Activated T-cell treated with anti-CD3 and anti-CD28 coated beads, Interleukin-2, amount 50 U/mL, for 24 hours (primary cell): ENCODE measurements at regions not wholly inside any gene's neighbourhood (a gene's known extent, or its start where the extent isn't known, plus 50 kb on each side); places are given as distances from the start of the nearest gene placed in this dataset.

ENCODE experiments used
- DNase-seq: peaks from one replicate; pipeline ENCODE4 v3.0.0-alpha.2; 2020
- H3K27ac Mint-ChIP-seq: 2 replicates; pipeline ENCODE4 v1.8.0; 2020; ENCODE audit warnings: mild to moderate bottlenecking, mixed read lengths
- H3K27me3 Mint-ChIP-seq: 2 replicates; pipeline ENCODE4 v1.8.0; 2020; ENCODE audit warnings: mixed read lengths
- H3K36me3 Mint-ChIP-seq: 2 replicates; pipeline ENCODE4 v1.8.0; 2020; ENCODE audit warnings: low read depth, mixed read lengths
- H3K4me1 Mint-ChIP-seq: 2 replicates; pipeline ENCODE4 v1.8.0; 2020; ENCODE audit warnings: low read depth, mixed read lengths
- H3K4me3 Mint-ChIP-seq: 2 replicates; pipeline ENCODE4 v1.8.0; 2020; ENCODE audit warnings: mild to moderate bottlenecking, moderate library complexity, mixed read lengths
- H3K9me3 Mint-ChIP-seq: 2 replicates; pipeline ENCODE4 v1.8.0; 2020; ENCODE audit warnings: mixed read lengths

DNA sequence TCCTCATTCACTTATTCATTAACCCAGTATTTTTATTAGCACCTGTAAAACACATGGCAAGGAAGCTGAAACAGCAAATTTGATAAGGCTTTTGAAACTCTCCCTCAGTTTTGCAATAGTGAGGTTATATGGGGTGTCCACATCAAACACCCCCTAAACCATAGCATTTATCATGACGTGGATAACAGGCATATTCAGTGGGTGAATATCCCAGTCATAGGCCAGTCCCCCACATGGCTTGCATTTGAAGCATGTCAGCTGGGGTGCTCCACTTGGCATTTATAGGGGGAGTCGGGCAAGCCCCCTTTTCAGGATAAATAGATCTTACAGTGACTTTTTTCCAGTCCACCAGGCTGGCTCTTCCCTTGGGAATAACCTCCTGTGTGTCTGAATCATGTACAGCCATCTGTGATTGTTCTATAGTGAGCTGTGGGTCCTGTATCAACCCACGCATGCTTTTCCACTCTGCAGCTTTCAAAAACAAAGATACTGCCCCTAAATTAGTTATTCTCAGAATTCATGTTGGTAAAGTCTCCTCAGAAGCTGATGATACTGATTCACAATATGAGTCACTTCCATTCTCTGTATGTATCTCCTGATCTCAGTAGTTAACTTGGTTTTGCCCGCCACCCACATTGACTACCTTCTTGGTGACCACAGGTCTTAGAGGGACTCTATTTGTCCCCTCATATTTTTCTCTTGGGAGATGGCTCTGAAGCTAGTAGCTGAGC, 84.4 kb upstream of the SPIN1 start:
- H3K4me1 Mint-ChIP-seq: peaks cover 34% of the 10 kb centered on the region
- peak overlapping the region; percentile 78 for H3K27ac Mint-ChIP-seq
- peak overlapping the region; percentile 36 for H3K4me3 Mint-ChIP-seq
- H3K9me3 Mint-ChIP-seq: peaks cover 4% of the 10 kb centered on the region
- peaks cover 19% of the 10 kb centered on the region for H3K27me3 Mint-ChIP-seq
- DNase-seq: peak; percentile 55
- H3K36me3 Mint-ChIP-seq: no peaks in the 10 kb centered on the region

DNA sequence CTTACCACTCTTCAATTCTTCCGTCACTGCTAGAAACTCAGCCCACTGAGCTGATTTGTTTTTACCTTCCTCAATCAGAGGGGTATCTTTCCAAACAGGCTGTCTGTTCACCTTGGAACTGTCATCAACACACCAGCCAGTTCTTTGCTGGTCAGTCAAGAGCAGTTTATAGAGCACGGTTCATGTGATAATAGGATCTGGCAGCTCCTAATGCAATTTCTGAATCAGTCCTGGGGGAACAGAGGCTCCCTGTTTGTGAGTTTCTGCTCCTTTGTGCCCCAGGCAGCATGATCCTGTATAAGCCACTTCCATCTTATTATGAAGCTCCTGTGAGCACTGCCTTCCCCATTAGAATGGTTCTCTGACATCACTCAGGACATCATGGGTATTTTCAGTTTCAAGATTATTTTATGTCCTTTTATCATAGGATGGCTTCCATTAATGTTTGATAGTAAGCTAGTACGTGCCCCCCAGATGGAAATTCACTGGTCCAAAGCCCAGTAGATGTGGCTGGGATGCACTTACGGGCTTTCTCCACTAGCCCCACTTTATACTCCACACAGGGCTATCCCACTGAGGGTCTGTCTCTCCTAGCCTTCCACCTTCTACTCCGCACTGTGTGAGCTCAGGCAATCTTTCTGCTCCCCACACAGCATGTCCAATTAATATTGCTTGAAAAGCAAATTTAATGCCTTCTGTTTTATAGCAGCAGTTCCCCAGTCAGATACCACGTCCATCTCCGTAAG, 85.5 kb upstream of the SPIN1 start:
- Mint-ChIP-seq H3K4me3 (no peak overlapping the region), H3K27me3 (peaks cover 15% of the 10 kb centered on the region), H3K4me1 (peaks cover 34% of the 10 kb centered on the region), H3K9me3 (peaks cover 4% of the 10 kb centered on the region), H3K27ac (no peak overlapping the region), H3K36me3 (no peaks in the 10 kb centered on the region)
- DNase-seq: peak; percentile 26

DNA sequence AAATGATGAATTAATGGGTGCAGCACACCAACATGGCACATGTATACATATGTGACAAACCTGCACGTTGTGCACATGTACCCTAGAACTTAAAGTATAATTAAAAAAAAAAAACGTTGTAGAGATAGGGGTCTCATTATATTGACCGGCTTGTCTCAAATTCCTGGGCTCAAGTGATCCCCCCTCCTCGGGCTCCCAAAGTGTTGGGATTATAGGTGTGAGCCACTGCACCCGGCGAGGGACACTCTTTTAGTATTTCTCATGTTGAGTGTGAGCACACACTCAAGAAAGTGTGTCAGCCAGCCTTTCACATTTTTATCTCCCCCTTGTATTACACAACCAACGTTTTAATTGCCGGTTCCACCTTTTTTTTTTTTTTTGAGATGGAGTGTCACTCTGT, 87.7 kb upstream of the SPIN1 start:
- Mint-ChIP-seq H3K27ac (no peak overlapping the region), H3K4me1 (peaks cover 31% of the 10 kb centered on the region), H3K27me3 (peaks cover 7% of the 10 kb centered on the region), H3K36me3 (no peaks in the 10 kb centered on the region), H3K4me3 (no peak overlapping the region), H3K9me3 (peaks cover 4% of the 10 kb centered on the region)
- DNase-seq: no peak

DNA sequence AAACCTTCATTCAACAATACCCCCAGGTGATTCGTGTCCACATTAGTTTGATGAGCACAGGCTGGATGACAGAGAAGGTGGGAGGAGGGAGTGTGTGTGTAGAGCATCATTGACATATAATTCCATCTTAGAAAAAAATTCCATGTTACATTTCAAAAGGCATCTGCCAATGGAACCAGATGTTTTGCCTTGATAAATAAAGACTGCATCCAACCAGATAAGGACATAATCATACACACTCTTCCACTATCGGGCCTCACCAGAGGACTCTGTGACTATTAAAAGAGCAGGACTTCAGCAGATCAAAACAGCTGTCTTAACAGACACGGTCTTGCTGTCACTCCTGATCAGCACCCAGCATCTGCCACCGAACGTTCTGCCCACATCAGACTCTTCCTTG, 96.4 kb upstream of the SPIN1 start:
- no peaks in the 10 kb centered on the region for H3K9me3 Mint-ChIP-seq
- H3K4me3 Mint-ChIP-seq: no peak overlapping the region
- no peaks in the 10 kb centered on the region for H3K36me3 Mint-ChIP-seq
- H3K4me1 Mint-ChIP-seq: no peaks in the 10 kb centered on the region
- H3K27ac Mint-ChIP-seq: no peak overlapping the region
- no peaks in the 10 kb centered on the region for H3K27me3 Mint-ChIP-seq
- no peak for DNase-seq

DNA sequence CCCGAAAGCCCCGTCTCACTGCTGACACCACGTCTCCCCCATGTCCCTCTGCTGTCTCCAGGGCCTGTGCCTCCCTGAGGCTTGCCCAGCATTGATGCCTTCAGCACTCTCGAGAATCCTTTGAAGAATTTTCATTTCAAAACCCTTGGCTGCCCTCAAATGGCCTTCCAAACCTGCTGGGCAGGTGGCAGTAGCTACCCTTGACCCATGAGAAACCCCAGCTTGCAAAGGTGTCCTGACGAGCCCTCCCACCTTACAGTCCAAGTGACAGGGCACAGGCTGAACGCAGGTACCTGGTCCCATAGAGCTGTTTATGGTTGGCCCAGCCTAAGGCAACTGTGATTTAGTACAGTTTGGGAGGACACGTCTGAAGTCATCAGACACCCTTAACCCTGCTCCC, 97.2 kb upstream of the SPIN1 start:
- no peaks in the 10 kb centered on the region for H3K4me1 Mint-ChIP-seq
- H3K4me3 Mint-ChIP-seq: no peak overlapping the region
- no peak for DNase-seq
- no peaks in the 10 kb centered on the region for H3K9me3 Mint-ChIP-seq
- H3K27me3 Mint-ChIP-seq: no peaks in the 10 kb centered on the region
- H3K36me3 Mint-ChIP-seq: no peaks in the 10 kb centered on the region
- no peak overlapping the region for H3K27ac Mint-ChIP-seq

DNA sequence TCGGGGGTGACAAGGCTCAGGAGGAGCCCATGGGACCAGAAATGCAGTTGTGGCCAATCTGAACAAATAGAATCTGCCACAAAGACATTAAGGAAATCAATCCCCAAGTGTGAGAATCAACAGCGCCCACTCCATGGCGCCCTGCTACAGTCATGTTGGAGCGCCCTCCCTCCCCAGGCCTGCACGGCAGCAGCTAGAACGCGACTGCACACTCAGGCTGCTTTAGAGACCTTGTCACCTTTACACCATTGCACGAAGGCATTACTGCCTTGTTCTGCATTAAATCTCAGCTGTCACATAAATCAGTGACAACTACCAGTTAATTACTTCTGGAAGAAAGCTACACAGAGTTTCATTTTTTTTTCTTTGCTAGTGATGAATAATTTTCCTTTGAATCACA, 98.7 kb upstream of the SPIN1 start:
- Mint-ChIP-seq H3K27me3 (no peaks in the 10 kb centered on the region), H3K36me3 (no peaks in the 10 kb centered on the region), H3K4me1 (no peaks in the 10 kb centered on the region), H3K4me3 (no peak overlapping the region), H3K27ac (no peak overlapping the region), H3K9me3 (peaks cover 11% of the 10 kb centered on the region)
- no peak for DNase-seq

DNA sequence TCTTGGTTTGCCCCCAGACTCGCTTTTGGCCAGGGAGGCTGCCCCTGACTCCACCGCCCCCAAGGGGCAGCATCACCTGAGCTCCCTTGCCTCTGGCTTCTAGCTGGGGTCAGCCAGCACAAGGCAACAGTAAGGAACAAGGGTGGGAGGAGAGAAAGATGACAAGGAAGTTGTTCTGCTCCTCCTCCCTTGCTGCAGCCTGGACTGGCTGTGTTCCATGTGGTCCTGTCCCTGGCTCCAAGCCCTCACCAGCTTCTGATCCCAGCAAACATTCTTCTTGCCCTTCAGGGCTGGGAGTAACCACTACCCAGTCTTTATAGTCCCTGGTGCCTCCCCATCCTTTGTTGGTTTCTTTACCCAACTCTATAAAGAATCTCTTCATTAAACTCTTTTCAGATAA, 100.3 kb upstream of the SPIN1 start:
- Mint-ChIP-seq H3K4me3 (no peak overlapping the region), H3K4me1 (no peaks in the 10 kb centered on the region), H3K36me3 (peaks cover 6% of the 10 kb centered on the region), H3K9me3 (peaks cover 18% of the 10 kb centered on the region), H3K27ac (no peak overlapping the region), H3K27me3 (no peaks in the 10 kb centered on the region)
- no peak for DNase-seq

DNA sequence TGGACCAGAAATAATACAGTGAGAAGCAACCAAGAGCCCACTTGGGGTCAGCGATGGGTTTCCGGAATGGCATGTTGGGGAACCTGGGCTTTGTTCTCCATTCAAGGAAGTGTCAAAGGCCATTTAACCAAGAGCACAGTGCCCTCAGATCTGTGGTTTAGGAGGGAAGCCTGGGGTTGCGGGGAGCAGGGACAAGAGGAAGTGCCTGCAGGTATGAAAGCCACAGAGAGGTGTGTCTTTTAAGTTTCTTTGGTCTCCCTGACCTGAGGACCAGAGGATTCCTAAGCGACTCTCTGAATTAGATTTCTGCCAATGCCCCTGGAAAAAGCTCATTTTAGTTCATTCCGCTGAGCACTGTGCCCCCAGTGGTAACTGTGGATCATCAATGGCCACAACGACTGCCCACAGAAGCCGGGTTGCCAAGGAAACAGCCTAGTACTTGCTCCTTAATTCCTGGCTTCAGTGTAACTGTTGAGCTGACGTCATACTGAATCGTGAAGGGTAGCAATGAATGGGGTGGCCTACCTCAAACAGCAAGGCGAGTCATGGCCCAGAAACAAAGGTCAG, 107.3 kb upstream of the SPIN1 start:
- Mint-ChIP-seq H3K4me3 (no peak overlapping the region), H3K9me3 (peaks cover 18% of the 10 kb centered on the region), H3K27me3 (peaks cover 3% of the 10 kb centered on the region), H3K4me1 (peaks cover 23% of the 10 kb centered on the region), H3K27ac (no peak overlapping the region), H3K36me3 (peaks cover 6% of the 10 kb centered on the region)
- no peak for DNase-seq

DNA sequence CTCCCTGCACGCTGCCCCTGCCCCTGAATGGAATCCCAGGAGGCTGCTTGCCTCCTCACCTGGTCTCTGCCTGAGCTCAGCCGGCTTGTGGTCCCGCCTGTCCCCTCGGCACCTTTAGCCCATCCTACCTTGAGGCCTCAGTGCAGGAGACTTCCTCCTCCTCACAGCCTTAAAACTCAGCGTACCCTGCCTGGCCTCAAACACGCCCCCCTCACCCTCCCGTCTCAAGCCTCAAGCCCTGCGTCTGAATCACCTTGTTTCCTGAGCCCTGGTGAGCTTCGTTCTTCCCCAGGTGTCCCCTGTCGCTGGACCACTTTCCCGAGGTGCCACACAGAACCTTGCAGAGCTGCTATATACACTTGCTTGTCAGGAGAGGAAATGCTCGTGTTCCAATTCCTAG, 110.2 kb upstream of the SPIN1 start:
- Mint-ChIP-seq H3K4me1 (peaks cover 24% of the 10 kb centered on the region), H3K27ac (no peak overlapping the region), H3K36me3 (no peaks in the 10 kb centered on the region), H3K4me3 (no peak overlapping the region), H3K9me3 (peaks cover under 1% of the 10 kb centered on the region), H3K27me3 (peaks cover 7% of the 10 kb centered on the region)
- no peak for DNase-seq

DNA sequence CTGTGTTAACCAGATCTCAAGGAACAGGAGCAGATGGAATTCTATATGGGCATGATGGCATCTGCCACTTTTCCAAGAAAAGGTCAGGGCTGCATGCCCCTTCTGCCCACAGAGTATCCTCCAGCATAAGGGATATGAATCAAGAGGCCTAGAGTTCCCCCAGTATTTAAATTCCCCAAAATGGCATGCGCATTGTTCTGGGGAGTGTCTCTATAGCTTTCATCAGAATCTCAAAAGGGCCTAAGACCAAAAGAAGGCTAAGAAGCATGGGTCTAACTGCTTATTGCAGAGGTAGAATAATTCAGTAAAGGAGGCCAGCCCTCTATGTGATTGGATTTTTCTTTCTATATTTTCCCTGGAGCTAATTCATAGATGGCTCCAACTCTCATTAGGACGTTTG, 114.2 kb upstream of the SPIN1 start:
- peaks cover 7% of the 10 kb centered on the region for H3K27me3 Mint-ChIP-seq
- no peak overlapping the region for H3K27ac Mint-ChIP-seq
- no peaks in the 10 kb centered on the region for H3K9me3 Mint-ChIP-seq
- H3K36me3 Mint-ChIP-seq: no peaks in the 10 kb centered on the region
- H3K4me3 Mint-ChIP-seq: no peak overlapping the region
- peaks cover 9% of the 10 kb centered on the region for H3K4me1 Mint-ChIP-seq
- no peak for DNase-seq

DNA sequence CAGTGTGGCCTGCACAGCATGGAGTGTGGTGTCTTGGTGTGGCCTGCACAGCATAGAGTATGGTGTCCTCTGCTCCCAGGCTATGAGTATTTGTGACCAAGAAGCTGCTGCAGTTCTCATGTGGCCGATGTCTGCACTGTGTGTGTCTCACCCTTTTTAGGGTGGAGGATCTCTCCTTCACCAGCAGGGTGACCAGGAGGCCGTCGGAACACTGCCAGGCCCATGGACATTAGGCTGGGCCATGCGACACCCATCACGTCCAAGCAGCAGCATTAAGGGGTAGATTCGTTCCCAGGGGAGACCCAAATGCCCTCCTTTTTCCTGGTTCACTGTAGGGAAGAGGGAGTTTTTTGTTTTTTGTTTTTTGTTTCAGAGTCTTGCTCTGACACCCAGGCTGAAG, 115.3 kb upstream of the SPIN1 start:
- Mint-ChIP-seq H3K4me1 (peaks cover 9% of the 10 kb centered on the region), H3K27ac (no peak overlapping the region), H3K4me3 (no peak overlapping the region), H3K36me3 (no peaks in the 10 kb centered on the region), H3K9me3 (no peaks in the 10 kb centered on the region), H3K27me3 (peaks cover 7% of the 10 kb centered on the region)
- no peak for DNase-seq

DNA sequence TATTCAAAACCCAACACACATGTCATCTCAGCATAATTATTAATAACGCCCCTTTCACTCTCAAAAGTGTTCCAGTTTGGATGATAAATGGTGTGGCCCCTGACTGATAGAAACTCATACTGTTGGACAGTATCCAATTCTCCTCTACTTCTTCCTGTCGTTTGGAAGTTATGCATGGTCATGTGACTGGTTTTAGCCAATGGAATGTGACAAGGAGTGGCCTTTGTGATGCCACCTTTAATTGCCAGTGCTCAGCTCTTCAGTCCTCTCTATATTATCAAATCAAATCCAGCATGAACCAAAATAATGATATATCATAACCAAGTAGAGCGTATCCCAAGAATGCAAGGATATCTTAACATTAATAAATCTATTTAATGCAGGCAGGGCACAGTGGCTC, 117.8 kb upstream of the SPIN1 start:
- Mint-ChIP-seq H3K9me3 (peaks cover 3% of the 10 kb centered on the region), H3K36me3 (no peaks in the 10 kb centered on the region), H3K27me3 (no peaks in the 10 kb centered on the region), H3K27ac (no peak overlapping the region), H3K4me3 (no peak overlapping the region), H3K4me1 (no peaks in the 10 kb centered on the region)
- DNase-seq: no peak

DNA sequence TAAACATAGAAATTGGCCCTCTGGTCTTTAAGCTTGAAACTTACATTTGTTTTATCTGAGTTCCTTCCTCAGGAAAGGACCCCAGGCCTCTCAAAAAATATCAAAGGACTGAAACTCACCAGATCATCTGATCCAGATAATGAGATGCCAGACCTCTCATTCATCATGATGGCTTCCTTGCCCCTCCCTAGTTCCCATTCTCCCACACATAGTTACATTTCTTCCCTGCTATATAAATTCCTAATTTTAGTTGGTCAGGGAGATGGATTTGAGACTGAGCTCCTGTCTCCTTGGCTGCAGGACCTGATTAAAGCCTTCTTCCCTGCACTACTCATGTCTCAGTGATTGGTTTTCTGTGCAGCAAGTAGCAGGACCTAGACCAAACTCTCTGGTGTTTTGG, 119.4 kb upstream of the SPIN1 start:
- no peaks in the 10 kb centered on the region for H3K36me3 Mint-ChIP-seq
- H3K27ac Mint-ChIP-seq: no peak overlapping the region
- no peaks in the 10 kb centered on the region for H3K4me1 Mint-ChIP-seq
- DNase-seq: no peak
- no peaks in the 10 kb centered on the region for H3K27me3 Mint-ChIP-seq
- H3K9me3 Mint-ChIP-seq: peaks cover 3% of the 10 kb centered on the region
- H3K4me3 Mint-ChIP-seq: no peak overlapping the region

DNA sequence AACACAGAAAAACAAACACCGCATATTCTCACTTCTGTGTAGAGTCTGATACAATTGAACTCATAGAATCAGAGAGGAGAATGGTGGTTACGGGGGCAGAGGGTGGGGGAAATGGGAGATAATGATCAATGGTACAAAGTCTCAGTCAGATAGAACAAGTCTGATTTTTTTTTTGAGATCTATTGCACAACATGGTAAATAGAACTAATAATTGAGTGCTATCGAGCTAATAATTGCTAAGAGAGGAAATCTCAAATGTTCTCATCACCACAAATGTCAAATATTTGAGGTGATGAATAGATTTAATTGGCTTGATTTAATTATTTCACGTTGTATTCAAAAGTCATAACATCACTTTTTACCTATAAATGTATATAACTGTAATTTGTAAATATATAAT, 121.0 kb upstream of the SPIN1 start:
- Mint-ChIP-seq H3K4me1 (peaks cover 2% of the 10 kb centered on the region), H3K27ac (no peak overlapping the region), H3K36me3 (no peaks in the 10 kb centered on the region), H3K4me3 (no peak overlapping the region), H3K9me3 (peaks cover 3% of the 10 kb centered on the region), H3K27me3 (no peaks in the 10 kb centered on the region)
- no peak for DNase-seq

DNA sequence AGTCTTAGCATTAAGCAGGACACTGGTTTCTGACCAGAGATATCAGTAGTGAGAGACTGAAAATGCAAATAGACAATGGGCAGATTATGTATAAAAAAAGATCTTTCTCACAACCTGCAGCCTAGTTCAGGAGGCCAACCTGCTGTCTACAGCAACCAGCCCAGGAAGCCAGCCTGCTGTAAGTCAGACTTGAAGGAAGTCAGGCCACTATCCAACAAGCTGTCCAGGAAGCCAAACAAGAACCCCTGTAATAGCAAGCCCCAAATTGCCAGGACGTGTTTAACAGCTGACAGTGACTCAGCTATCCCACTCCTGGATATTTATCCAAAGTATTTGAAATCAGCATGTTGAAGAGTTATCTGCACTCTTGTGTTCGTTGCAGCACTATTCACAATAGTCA, 121.8 kb upstream of the SPIN1 start:
- DNase-seq: no peak
- Mint-ChIP-seq H3K4me1 (peaks cover 2% of the 10 kb centered on the region), H3K27me3 (no peaks in the 10 kb centered on the region), H3K4me3 (no peak overlapping the region), H3K9me3 (peaks cover 3% of the 10 kb centered on the region), H3K27ac (no peak overlapping the region), H3K36me3 (no peaks in the 10 kb centered on the region)
